Nephron progenitor cell (in vitro differentiated cells): ENCODE measurements at regions not wholly inside any gene's neighbourhood (a gene's known extent, or its start where the extent isn't known, plus 50 kb on each side); places are given as distances from the start of the nearest gene placed in this dataset.

Experiments
- DNase-seq: peaks from one replicate; pipeline ENCODE4 v3.0.0; 2021
- H3K27ac Mint-ChIP-seq: 2 replicates; pipeline ENCODE4 v1.8.0; 2021; ENCODE audit warnings: mild to moderate bottlenecking, moderate library complexity, mixed read lengths
- H3K27me3 Mint-ChIP-seq: 2 replicates; pipeline ENCODE4 v1.8.0; 2021; ENCODE audit warnings: mild to moderate bottlenecking, low read depth, mixed read lengths; ENCODE audit not compliant: poor library complexity
- H3K36me3 Mint-ChIP-seq: 2 replicates; pipeline ENCODE4 v1.8.0; 2021; ENCODE audit warnings: low read depth, mixed read lengths
- H3K4me1 Mint-ChIP-seq: 2 replicates; pipeline ENCODE4 v1.8.0; 2021; ENCODE audit warnings: mixed read lengths
- H3K4me3 Mint-ChIP-seq: 2 replicates; pipeline ENCODE4 v1.8.0; 2021; ENCODE audit warnings: mild to moderate bottlenecking, moderate library complexity, mixed read lengths
- H3K9me3 Mint-ChIP-seq: 2 replicates; pipeline ENCODE4 v1.8.0; 2021; ENCODE audit warnings: mild to moderate bottlenecking, moderate library complexity, mixed read lengths
- TF ChIP-seq, protein P1 (sequence below): fragments of 200-600 bp; sonication (generic); IDR thresholded peaks from 2 replicates; pipeline ENCODE4 v1.5.0; 2021; ENCODE audit warnings: antibody characterized with exemption

DNA sequence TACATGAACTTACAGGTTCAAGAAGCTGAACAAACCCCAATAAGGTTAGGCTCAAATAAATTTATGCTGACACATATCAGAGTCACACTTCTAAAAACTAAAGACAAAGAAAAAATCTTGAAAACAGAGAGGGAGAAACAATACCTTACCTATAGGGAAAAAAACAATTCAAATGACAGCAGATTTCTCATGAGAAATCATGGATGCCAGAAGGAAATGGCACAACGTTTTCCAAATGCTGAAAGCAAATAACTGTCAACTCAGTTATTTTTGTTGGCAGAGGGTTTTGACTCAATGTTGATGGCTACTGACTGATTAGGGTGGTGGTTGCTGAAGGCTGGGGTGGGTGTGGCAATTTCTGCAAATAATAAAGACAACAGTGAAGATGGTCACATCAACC, 239.4 kb downstream of the ARHGAP12 start:
- no peak for DNase-seq
- H3K4me3 Mint-ChIP-seq = no peak overlapping the region
- H3K4me1 Mint-ChIP-seq = peaks cover 9% of the 10 kb centered on the region
- no peak overlapping the region for H3K27ac Mint-ChIP-seq
- TF ChIP-seq, protein P1, sequence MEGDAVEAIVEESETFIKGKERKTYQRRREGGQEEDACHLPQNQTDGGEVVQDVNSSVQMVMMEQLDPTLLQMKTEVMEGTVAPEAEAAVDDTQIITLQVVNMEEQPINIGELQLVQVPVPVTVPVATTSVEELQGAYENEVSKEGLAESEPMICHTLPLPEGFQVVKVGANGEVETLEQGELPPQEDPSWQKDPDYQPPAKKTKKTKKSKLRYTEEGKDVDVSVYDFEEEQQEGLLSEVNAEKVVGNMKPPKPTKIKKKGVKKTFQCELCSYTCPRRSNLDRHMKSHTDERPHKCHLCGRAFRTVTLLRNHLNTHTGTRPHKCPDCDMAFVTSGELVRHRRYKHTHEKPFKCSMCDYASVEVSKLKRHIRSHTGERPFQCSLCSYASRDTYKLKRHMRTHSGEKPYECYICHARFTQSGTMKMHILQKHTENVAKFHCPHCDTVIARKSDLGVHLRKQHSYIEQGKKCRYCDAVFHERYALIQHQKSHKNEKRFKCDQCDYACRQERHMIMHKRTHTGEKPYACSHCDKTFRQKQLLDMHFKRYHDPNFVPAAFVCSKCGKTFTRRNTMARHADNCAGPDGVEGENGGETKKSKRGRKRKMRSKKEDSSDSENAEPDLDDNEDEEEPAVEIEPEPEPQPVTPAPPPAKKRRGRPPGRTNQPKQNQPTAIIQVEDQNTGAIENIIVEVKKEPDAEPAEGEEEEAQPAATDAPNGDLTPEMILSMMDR = no peak
- peaks cover 12% of the 10 kb centered on the region for H3K36me3 Mint-ChIP-seq
- H3K9me3 Mint-ChIP-seq = peaks cover 56% of the 10 kb centered on the region
- no peaks in the 10 kb centered on the region for H3K27me3 Mint-ChIP-seq

DNA sequence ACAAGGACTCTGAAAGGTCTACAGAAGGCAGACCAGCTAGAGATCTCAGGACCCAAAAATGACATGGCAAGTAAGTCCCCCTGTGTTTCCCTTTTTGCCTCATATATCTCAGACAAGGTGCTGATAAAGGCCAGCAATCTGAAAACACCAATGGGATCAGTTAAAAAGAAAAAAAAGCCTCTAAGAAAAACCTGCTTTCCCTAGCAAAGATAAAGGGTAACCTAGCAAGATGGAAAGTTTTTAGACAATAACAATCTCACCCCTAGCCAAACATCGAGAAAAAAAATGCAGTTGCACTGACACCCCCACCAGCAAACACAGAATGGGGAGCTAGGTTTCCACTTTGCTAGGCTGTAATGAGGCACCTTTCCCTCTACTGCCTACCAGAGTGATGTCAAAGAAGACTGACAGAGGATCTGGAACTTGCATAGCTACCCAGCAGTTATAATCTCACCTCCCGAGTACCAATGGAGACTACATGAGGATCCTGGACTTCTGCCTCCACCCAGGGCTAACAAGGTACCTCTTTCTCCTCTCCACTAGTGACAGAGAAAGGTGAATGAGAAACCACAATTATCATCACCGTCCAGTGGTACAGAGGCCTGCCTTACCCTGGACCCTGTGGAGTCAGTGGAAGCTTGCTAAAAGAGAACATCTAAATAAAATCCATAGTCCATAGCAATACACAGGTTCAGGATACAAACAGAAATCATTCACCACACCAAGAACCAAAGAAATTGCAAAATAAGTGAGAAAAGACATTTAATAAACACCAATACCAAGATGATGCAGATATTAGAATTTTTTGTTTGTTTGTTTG, 240.8 kb downstream of the ARHGAP12 start:
- no peak for DNase-seq
- TF ChIP-seq, protein P1 = no peak
- no peaks in the 10 kb centered on the region for H3K27me3 Mint-ChIP-seq
- peaks cover 70% of the 10 kb centered on the region for H3K9me3 Mint-ChIP-seq
- no peaks in the 10 kb centered on the region for H3K4me1 Mint-ChIP-seq
- H3K36me3 Mint-ChIP-seq = peaks cover 18% of the 10 kb centered on the region
- no peak overlapping the region for H3K4me3 Mint-ChIP-seq
- H3K27ac Mint-ChIP-seq = no peak overlapping the region

DNA sequence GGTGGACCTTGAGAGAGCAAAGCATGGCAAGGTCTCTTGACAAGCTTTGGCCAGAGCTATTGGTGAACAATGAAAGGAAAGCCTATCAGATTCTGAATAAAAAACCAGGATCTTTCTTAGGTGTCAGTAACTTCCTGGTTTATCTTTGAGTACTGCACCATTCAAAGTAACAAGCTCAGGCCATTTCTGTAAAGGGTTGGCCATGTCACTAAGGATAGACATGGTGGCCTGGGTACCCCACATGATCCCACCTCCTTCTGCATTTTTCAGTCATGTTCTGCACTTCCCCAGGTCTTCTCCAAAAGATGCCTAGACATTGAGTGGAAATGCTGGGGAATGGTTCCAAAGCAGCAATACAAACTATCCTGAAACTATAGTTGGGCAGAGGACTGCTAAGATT, 242.0 kb downstream of the ARHGAP12 start:
- DNase-seq = no peak
- Mint-ChIP-seq H3K4me1 (no peaks in the 10 kb centered on the region), H3K27ac (no peak overlapping the region), H3K27me3 (no peaks in the 10 kb centered on the region), H3K36me3 (peaks cover 18% of the 10 kb centered on the region), H3K9me3 (peaks cover 82% of the 10 kb centered on the region), H3K4me3 (no peak overlapping the region)
- TF ChIP-seq, protein P1 = no peak

DNA sequence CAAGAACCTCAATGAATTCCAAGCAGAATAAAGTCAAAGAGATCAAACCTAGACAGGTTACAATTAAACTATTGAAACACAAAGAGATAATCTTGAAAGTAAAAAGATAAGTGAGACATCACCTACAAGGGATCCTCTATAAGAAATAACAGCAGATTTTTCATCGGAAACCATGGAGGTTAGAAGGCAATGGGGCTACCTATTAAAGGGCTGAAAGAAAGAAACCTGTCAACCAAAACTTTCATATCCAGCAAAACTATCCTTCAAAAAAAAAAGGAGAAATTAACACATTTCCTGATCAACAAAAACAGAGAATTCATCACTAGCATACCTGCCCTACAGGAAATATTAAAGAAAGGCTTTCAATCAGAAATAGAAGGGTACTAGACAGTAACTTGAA, 244.9 kb downstream of the ARHGAP12 start:
- Mint-ChIP-seq H3K36me3 (peaks cover 9% of the 10 kb centered on the region), H3K4me3 (no peak overlapping the region), H3K27me3 (no peaks in the 10 kb centered on the region), H3K9me3 (peaks cover 66% of the 10 kb centered on the region), H3K4me1 (peaks cover 9% of the 10 kb centered on the region), H3K27ac (no peak overlapping the region)
- TF ChIP-seq, protein P1 = no peak
- no peak for DNase-seq

DNA sequence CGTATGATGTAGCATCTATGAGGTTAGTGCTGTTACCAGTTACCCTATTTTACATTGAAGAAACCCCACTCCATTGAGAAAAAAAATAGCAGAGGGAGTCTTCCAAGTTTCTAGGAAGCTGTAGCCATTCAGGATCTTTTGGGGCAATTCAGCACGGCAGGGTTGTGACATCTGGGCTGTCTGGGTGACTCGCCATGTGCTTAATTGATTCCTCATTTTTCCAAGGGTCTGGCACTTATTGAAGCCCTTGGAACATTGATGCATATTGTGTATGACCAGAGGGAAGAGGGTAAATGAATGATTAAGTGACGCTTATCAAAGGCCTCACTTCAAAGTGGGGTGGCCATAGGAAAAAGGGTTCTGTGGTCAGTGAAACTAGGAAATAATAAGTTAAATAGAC, 248.7 kb downstream of the ARHGAP12 start:
- Mint-ChIP-seq H3K4me1 (peaks cover 22% of the 10 kb centered on the region), H3K27ac (no peak overlapping the region), H3K9me3 (peaks cover 59% of the 10 kb centered on the region), H3K4me3 (no peak overlapping the region), H3K27me3 (no peaks in the 10 kb centered on the region), H3K36me3 (peaks cover 18% of the 10 kb centered on the region)
- DNase-seq = no peak
- TF ChIP-seq, protein P1 = no peak
